ENCODE measurements at regions not wholly inside any gene's neighbourhood (a gene's known extent, or its start where the extent isn't known, plus 50 kb on each side); places are given as distances from the start of the nearest gene placed in this dataset.

- no peak for DNase-seq
Observed at GRCh38 chr1:219398815-219399396, 214.0 kb downstream of the ZC3H11B start.

- no peak for DNase-seq
Observed at GRCh38 chr1:219397511-219397910, 215.4 kb downstream of the ZC3H11B start.

- no peak for DNase-seq
Observed at GRCh38 chr1:219391297-219391696, 217.6 kb downstream of the LYPLAL1 start.

- no peak for DNase-seq
Observed at GRCh38 chr1:219387211-219387610, 213.5 kb downstream of the LYPLAL1 start.

- no peak for DNase-seq
Observed at GRCh38 chr1:219385787-219386427, 212.2 kb downstream of the LYPLAL1 start.

GRCh38 chr1:219383281-219383680, 209.6 kb downstream of the LYPLAL1 start:
- DNase-seq: no peak

GRCh38 chr1:219381396-219381795, 207.7 kb downstream of the LYPLAL1 start:
- DNase-seq: no peak

- no peak for DNase-seq
Observed at GRCh38 chr1:219380463-219380862, 206.8 kb downstream of the LYPLAL1 start.

- DNase-seq: no peak
Observed at GRCh38 chr1:219379691-219380090, 206.0 kb downstream of the LYPLAL1 start.

GRCh38 chr1:219374636-219375035, 201.0 kb downstream of the LYPLAL1 start:
- no peak for DNase-seq

GRCh38 chr1:219374046-219374566, 200.4 kb downstream of the LYPLAL1 start:
- no peak for DNase-seq

- no peak for DNase-seq
Observed at GRCh38 chr1:219373616-219373935, 199.9 kb downstream of the LYPLAL1 start.

GRCh38 chr1:219372916-219373615, 199.4 kb downstream of the LYPLAL1 start:
- DNase-seq: no peak

- no peak for DNase-seq
Observed at GRCh38 chr1:219371471-219371870, 197.8 kb downstream of the LYPLAL1 start.

GRCh38 chr1:219367496-219367895, 193.8 kb downstream of the LYPLAL1 start:
- no peak for DNase-seq

GRCh38 chr1:219365451-219365850, 191.8 kb downstream of the LYPLAL1 start:
- peak; percentile 60 for DNase-seq

- no peak for DNase-seq
Observed at GRCh38 chr1:219362702-219363101, 189.0 kb downstream of the LYPLAL1 start.

- DNase-seq: no peak
Observed at GRCh38 chr1:219359126-219359525, 185.4 kb downstream of the LYPLAL1 start.

GRCh38 chr1:219358080-219358479, 184.4 kb downstream of the LYPLAL1 start:
- DNase-seq: no peak

- no peak for DNase-seq
Observed at GRCh38 chr1:219354962-219355361, 181.3 kb downstream of the LYPLAL1 start.

GRCh38 chr1:219352961-219353651, 179.4 kb downstream of the LYPLAL1 start:
- DNase-seq: no peak

- peak; percentile 86 for DNase-seq
Observed at GRCh38 chr1:219350172-219350931, 176.7 kb downstream of the LYPLAL1 start.

All from skin of body (tissue), 1 donor.